ENCODE measurements at regions not wholly inside any gene's neighbourhood (a gene's known extent, or its start where the extent isn't known, plus 50 kb on each side); places are given as distances from the start of the nearest gene placed in this dataset.
A peak's percentile ranks its signal among the peaks of the same experiment; 100 is the strongest.

DNA sequence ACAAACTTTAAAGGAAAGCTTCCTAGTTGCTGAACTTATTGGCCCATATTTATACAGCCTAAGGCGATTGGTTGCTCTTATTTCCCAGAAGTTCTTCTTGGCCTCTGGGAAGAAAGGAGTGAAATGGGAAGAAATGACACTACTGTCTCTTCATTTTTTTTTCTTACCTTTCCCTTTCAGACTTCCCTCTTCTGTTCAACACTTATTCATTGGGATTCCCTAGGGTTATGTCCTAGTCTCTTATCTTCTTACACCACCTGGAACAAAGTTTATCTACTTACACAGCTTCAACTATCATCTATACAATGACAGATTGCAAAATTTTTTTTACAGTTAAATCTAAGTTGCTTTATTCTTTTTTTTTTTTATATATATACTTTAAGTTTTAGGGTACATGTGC is 68.0 kb downstream of the SNX12 start:
- no peak for TF ChIP-seq CTCF (IDR thresholded peaks at IDR 0.05; ENCODE audit: low read depth, low read length)
- DNase-seq (ENCODE audit: extremely low read depth, low read depth), result no peak

GRCh38 chrX:70998411-70999027 is 67.6 kb upstream of the SLC7A3 start:
- peak; percentile 8 for DNase-seq (ENCODE audit: extremely low read depth, low read depth)
- TF ChIP-seq CTCF (IDR thresholded peaks at IDR 0.05; ENCODE audit: low read depth, low read length), result peak; percentile 43

DNA sequence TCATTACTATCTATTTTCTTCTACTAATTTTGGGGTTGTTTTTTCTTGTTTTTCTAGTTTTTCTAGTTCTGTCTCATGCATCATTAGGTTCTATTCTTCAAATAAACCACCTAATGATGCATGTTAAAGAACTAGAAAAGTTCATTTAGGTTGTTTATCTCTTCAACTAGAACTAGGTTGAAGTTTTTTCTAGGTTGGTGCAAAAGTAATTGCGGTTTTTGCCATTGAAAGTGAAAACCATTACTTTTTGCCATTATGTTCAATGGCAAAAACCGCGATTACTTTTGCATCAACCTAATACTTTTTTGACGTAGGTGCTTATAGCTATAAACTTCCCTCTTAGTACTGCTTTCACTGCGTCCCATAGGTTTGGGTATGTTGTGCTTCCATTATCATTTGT is 64.4 kb upstream of the SLC7A3 start:
- no peak for DNase-seq (ENCODE audit: extremely low read depth, low read depth)
- no peak for TF ChIP-seq CTCF (IDR thresholded peaks at IDR 0.05; ENCODE audit: low read depth, low read length)

DNA sequence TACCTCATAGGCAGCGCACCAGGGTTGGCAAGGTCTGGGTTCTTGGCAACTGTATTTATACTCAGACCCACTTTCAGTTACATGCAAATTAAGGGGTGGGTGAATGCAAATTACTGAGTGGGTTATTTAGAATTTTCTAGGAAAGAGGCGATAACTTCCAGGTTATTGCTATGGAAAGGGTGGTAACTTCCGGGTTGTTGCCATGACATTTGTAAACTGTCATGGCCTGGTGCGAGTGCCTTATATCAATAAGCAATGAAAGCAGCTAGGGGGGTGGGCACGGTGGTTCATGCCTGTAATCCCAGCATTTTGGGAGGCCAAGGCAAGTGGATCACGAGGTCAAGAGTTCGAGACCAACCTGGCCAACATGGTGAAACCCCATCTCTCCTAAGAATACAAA is 57.5 kb upstream of the SLC7A3 start:
- no peak for TF ChIP-seq CTCF (IDR thresholded peaks at IDR 0.05; ENCODE audit: low read depth, low read length)
- no peak for DNase-seq (ENCODE audit: extremely low read depth, low read depth)
